ENCODE measurements at regions not wholly inside any gene's neighbourhood (a gene's known extent, or its start where the extent isn't known, plus 50 kb on each side); places are given as distances from the start of the nearest gene placed in this dataset.

GRCh38 chr17:77847221-77848085 is 111.0 kb upstream of the TNRC6C start:
- TF ChIP-seq FOSL1 (IDR thresholded peaks at IDR 0.05; ENCODE audit: insufficient read depth, low read depth, low read length) (no peak), POLR2A (IDR thresholded peaks at IDR 0.05; ENCODE audit: control extremely low read depth in 1 of 2, low read depth in 2 of 2, low read length in 2 of 2) (no peak), SIX5 (IDR thresholded peaks at IDR 0.05; ENCODE audit: low read depth, low read length) (no peak), CTCF (IDR thresholded peaks at IDR 0.05; ENCODE audit: control extremely low read depth in 1 of 3, insufficient read depth in 1 of 3, low read depth in 1 of 3, low read length in 3 of 3) (0 out of 4 replicates have a peak, but pooled peaks of 1 of the 3 experiments have one; percentile 5), TAF1 (IDR thresholded peaks at IDR 0.05; ENCODE audit: low read depth, low read length) (no peak), JUN (IDR thresholded peaks at IDR 0.05; ENCODE audit: low read depth, low read length) (no peak), SIN3A (conservative IDR thresholded peaks at IDR 0.05 in 1 of 2, IDR thresholded peaks at IDR 0.05 in 1 of 2; ENCODE audit: low read depth in 1 of 2, low read length in 2 of 2) (no peak), PHF8 (conservative IDR thresholded peaks at IDR 0.05; ENCODE audit: low read depth, low read length) (no peak), RAD21 (IDR thresholded peaks at IDR 0.05 in 1 of 2, conservative IDR thresholded peaks at IDR 0.05 in 1 of 2; ENCODE audit: low read depth in 2 of 2, low read length in 2 of 2) (peak in 1 of 2 experiments; percentile 13; a peak in 1 of 4 replicates), YY1 (IDR thresholded peaks at IDR 0.05; ENCODE audit: low read depth, low read length) (no peak)
